Endothelial cell of umbilical vein (primary cell): ENCODE measurements at regions not wholly inside any gene's neighbourhood (a gene's known extent, or its start where the extent isn't known, plus 50 kb on each side); places are given as distances from the start of the nearest gene placed in this dataset.

Experiments used
- BruUV-seq: library from RNA; stranded (reverse); fragments of 400-500 nt; replicated peaks from 2 replicates; lab custom pipeline; 2021; lab: Mats Ljungman, UMichigan
- CTCF ChIA-PET: fragments of 300-600, 350-600 bp; sonication (Branson Sonifier 250); formaldehyde crosslinking; loops from one replicate; lab custom pipeline; 2021; ENCODE audit warnings: antibody characterized with exemption, inconsistent platforms; lab: Charles Lee
- POLR2A ChIA-PET: fragments of 300-600, 350-600 bp; sonication (Branson Sonifier 250); formaldehyde crosslinking; loops from one replicate; lab custom pipeline; 2021; ENCODE audit warnings: antibody characterized with exemption, inconsistent platforms; lab: Charles Lee
- DNase-seq: peaks from one replicate; pipeline ENCODE4 v3.0.0-alpha.2; 2011; ENCODE audit warnings: low read depth, low spot score
- FAIRE-seq: peaks from 2 replicates; lab custom pipeline; 2011; peaks lifted over from hg19 to GRCh38; lab: Jason Lieb, UNC
- H2AFZ ChIP-seq: 2 replicates; pipeline ENCODE4 v1.6.0; 2012; ENCODE audit warnings: low read depth, low read length, control low read depth, inconsistent platforms
- H3K27ac ChIP-seq: 2 replicates; pipeline ENCODE4 v1.5.1; 2011; ENCODE audit warnings: low read depth, mild to moderate bottlenecking, control low read depth, low read length, moderate library complexity; ENCODE audit not compliant: insufficient read depth
- H3K27me3 ChIP-seq, 2 experiments: 2 replicates each; pipeline versions ENCODE4 v1.6.0 to v1.6.1; 2011; ENCODE audit warnings: low read length in 2 of 2, mixed read lengths in 1 of 2; ENCODE audit not compliant: control insufficient read depth in 2 of 2, insufficient read depth in 2 of 2
- H3K36me3 ChIP-seq, 2 experiments: 2 replicates in 1 of 2; 3 replicates in 1 of 2; pipeline ENCODE4 v1.5.1; 2011; ENCODE audit warnings: low read length in 2 of 2, mild to moderate bottlenecking in 1 of 2, moderate library complexity in 1 of 2; ENCODE audit not compliant: control insufficient read depth in 2 of 2, insufficient read depth in 2 of 2; ENCODE audit errors: extremely low read depth in 1 of 2
- H3K4me1 ChIP-seq: 3 replicates; pipeline ENCODE4 v1.5.1; 2011; ENCODE audit warnings: mild to moderate bottlenecking, low read length; ENCODE audit not compliant: control insufficient read depth, insufficient read depth; ENCODE audit errors: extremely low read depth
- H3K4me2 ChIP-seq: 2 replicates; pipeline ENCODE4 v1.6.1; 2011; ENCODE audit warnings: low read length, control low read depth, mixed read lengths; ENCODE audit not compliant: insufficient read depth
- H3K4me3 ChIP-seq, 3 experiments: fragments of 200-600 bp in 1 of 3; sonication (generic), shearing (Covaris generic) in 1 of 3; replicated peaks in 1 of 3; 2 replicates each; pipeline ENCODE4 v1.5.1; 2011 to 2016; ENCODE audit warnings: control low read depth in 3 of 3, low read length in 3 of 3, mild to moderate bottlenecking in 2 of 3, inconsistent platforms in 1 of 3, low read depth in 1 of 3, moderate library complexity in 1 of 3; ENCODE audit not compliant: insufficient read depth in 1 of 3
- H3K79me2 ChIP-seq: 2 replicates; pipeline ENCODE4 v1.6.0; 2012; ENCODE audit warnings: low read length, inconsistent platforms; ENCODE audit not compliant: control insufficient read depth, insufficient read depth
- H3K9ac ChIP-seq: replicated peaks from 2 replicates; pipeline ENCODE3; 2011; ENCODE audit warnings: low read length, control low read depth; ENCODE audit not compliant: insufficient read depth; ENCODE audit errors: extremely low read depth
- H3K9me1 ChIP-seq: replicated peaks from 3 replicates; pipeline ENCODE4 v1.6.0; 2011; ENCODE audit warnings: mild to moderate bottlenecking, low read length; ENCODE audit not compliant: control insufficient read depth, insufficient read depth; ENCODE audit errors: extremely low read depth
- H3K9me3 ChIP-seq: replicated peaks from 2 replicates; pipeline ENCODE4 v1.5.1; 2012; ENCODE audit warnings: low read length, inconsistent platforms; ENCODE audit not compliant: control insufficient read depth, insufficient read depth
- H4K20me1 ChIP-seq: replicated peaks from 2 replicates; pipeline ENCODE3; 2011; ENCODE audit warnings: mild to moderate bottlenecking, low read length; ENCODE audit not compliant: control insufficient read depth, insufficient read depth; ENCODE audit errors: extremely low read depth
- CTCF ChIP-seq, 2 donors: IDR thresholded peaks; 1 replicate in 1 of 2; 2 replicates in 1 of 2; pipeline ENCODE4 v1.5.1; 2011; ENCODE audit warnings: low read length in 2 of 2, mild to moderate bottlenecking in 2 of 2, moderate library complexity in 2 of 2, control low read depth in 1 of 2, inconsistent platforms in 1 of 2, low read depth in 1 of 2; ENCODE audit not compliant: insufficient read depth in 1 of 2; ENCODE audit errors: extremely low read depth in 1 of 2
- EZH2 ChIP-seq: IDR thresholded peaks from 2 replicates; pipeline ENCODE4 v1.6.1; 2012; ENCODE audit warnings: borderline replicate concordance, low read depth, mild to moderate bottlenecking, moderate library complexity, low read length, inconsistent platforms; ENCODE audit not compliant: severe bottlenecking
- FOS ChIP-seq: IDR thresholded peaks from 2 replicates; pipeline ENCODE4 v1.6.1; 2011; ENCODE audit warnings: mild to moderate bottlenecking, low read length, moderate library complexity, borderline replicate concordance; ENCODE audit not compliant: insufficient read depth
- GATA2 ChIP-seq: IDR thresholded peaks from 2 replicates; pipeline ENCODE4 v1.7.0; 2011; ENCODE audit warnings: low read depth, mild to moderate bottlenecking, moderate library complexity, mixed read lengths, low read length; ENCODE audit not compliant: insufficient read length, insufficient read depth
- JUN ChIP-seq: IDR thresholded peaks from 2 replicates; pipeline ENCODE4 v1.6.1; 2011; ENCODE audit warnings: borderline replicate concordance, low read depth; ENCODE audit not compliant: insufficient read length, insufficient read depth
- MAX ChIP-seq: IDR thresholded peaks from 2 replicates; pipeline ENCODE4 v1.6.1; 2011; ENCODE audit not compliant: insufficient read depth, insufficient read length
- MYC ChIP-seq: IDR thresholded peaks from one replicate; pipeline ENCODE4 v1.6.1; 2011; ENCODE audit warnings: mild to moderate bottlenecking, low read depth, low read length
- POLR2A ChIP-seq: IDR thresholded peaks from 2 replicates; pipeline ENCODE4 v1.6.1; 2012; ENCODE audit warnings: low read depth, mild to moderate bottlenecking, control low read depth, low read length
- POLR2AphosphoS5 ChIP-seq: IDR thresholded peaks from 2 replicates; pipeline ENCODE4 v1.6.1; 2012; ENCODE audit warnings: low read depth, mild to moderate bottlenecking, control low read depth, low read length, moderate library complexity; ENCODE audit not compliant: insufficient read depth
- dilution Hi-C: fragments of 300-500 bp; cut with MboI; formaldehyde crosslinking; loops from one replicate; pipeline ENCODE4 v1.15.0; 2019; ENCODE audit warnings: low sequenced_read_pairs; ENCODE audit not compliant: extremely low pct_ligation_motif_present
- intact Hi-C: fragments of 100-400 bp; cut with micrococcal nuclease; formaldehyde crosslinking; loops from one replicate; pipeline ENCODE4 v1.10.0; 2022

- Histone ChIP-seq H2AFZ (no peak overlapping the region), H3K9me1 (no peaks in the 10 kb centered on the region), H3K4me2 (no peak overlapping the region), H3K27me3 (no peaks in the 10 kb centered on the region), H3K9me3 (no peaks in the 10 kb centered on the region), H3K4me1 (no peaks in the 10 kb centered on the region), H3K4me3 (no peak overlapping the region), H3K79me2 (no peaks in the 10 kb centered on the region), H3K27ac (no peak overlapping the region), H3K36me3 (no peaks in the 10 kb centered on the region), H4K20me1 (no peaks in the 10 kb centered on the region), H3K9ac (no peak overlapping the region)
- no peak for DNase-seq
- dilution Hi-C loops: no loop called here
- no TSS peak for BruUV-seq
- no peak for FAIRE-seq
- ChIA-PET CTCF (no interaction called here), POLR2A (no interaction called here)
- no peak for TF ChIP-seq CTCF (IDR thresholded peaks at IDR 0.05; ENCODE audit: extremely low read depth in 1 of 2, insufficient read depth in 1 of 2, low read depth in 1 of 2, low read length in 2 of 2)
- TF ChIP-seq FOS: no peak
- TF ChIP-seq POLR2AphosphoS5: no peak
- no peak for TF ChIP-seq MYC
- TF ChIP-seq MAX: no peak
- TF ChIP-seq GATA2: no peak
- TF ChIP-seq POLR2A: no peak
- no peak for TF ChIP-seq JUN
- TF ChIP-seq EZH2: no peak
- intact Hi-C loops: no loop called here
These were observed 79.7 kb downstream of the OTOL1 start for GRCh38 chr3:161576311-161576710.
